Progenitor cell of endocrine pancreas (in vitro differentiated cells): ENCODE measurements at regions not wholly inside any gene's neighbourhood (a gene's known extent, or its start where the extent isn't known, plus 50 kb on each side); places are given as distances from the start of the nearest gene placed in this dataset.

Experiments
- DNase-seq: peaks from one replicate; pipeline ENCODE4 v3.0.0; 2021; ENCODE audit warnings: low spot score; ENCODE audit not compliant: unreplicated experiment
- H3K27ac Mint-ChIP-seq: 2 replicates; pipeline ENCODE4 v1.8.0; 2021; ENCODE audit warnings: mild to moderate bottlenecking, moderate library complexity, mixed read lengths
- H3K27me3 Mint-ChIP-seq: 2 replicates; pipeline ENCODE4 v1.8.0; 2021; ENCODE audit warnings: mixed read lengths
- H3K36me3 Mint-ChIP-seq: 2 replicates; pipeline ENCODE4 v1.8.0; 2022; ENCODE audit warnings: mixed read lengths; ENCODE audit not compliant: insufficient read depth
- H3K4me1 Mint-ChIP-seq: 2 replicates; pipeline ENCODE4 v1.8.0; 2021; ENCODE audit warnings: low read depth, mixed read lengths
- H3K4me3 Mint-ChIP-seq: 2 replicates; pipeline ENCODE4 v1.8.0; 2021; ENCODE audit warnings: low read depth, mild to moderate bottlenecking, moderate library complexity, mixed read lengths
- H3K9me3 Mint-ChIP-seq: 2 replicates; pipeline ENCODE4 v1.8.0; 2021; ENCODE audit warnings: low read depth, mixed read lengths
- TF ChIP-seq, protein P1 (sequence below): fragments of 200-600 bp; sonication (generic); IDR thresholded peaks from one replicate; pipeline ENCODE4 v1.5.0; 2021; ENCODE audit warnings: antibody characterized with exemption, mild to moderate bottlenecking; ENCODE audit not compliant: unreplicated experiment

DNA sequence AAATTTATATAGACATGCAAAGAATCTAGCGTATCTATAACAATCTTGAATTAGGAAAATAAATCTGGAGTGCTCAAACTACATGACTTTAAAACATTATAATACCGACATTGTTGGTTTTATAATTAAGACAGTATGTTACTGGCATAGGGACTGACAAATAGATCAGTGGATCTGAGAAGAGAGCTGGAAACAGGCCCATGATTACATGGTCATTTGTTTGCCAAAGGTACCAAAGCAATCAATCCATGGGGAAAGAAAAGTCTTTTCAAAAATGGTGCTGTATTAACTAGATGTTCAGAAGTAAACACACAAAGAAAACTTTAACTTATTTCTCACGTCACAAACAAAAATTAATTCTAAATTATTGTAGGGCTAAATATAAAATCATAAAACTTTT, 124.2 kb downstream of the BCL2L11 start:
- TF ChIP-seq, protein P1, sequence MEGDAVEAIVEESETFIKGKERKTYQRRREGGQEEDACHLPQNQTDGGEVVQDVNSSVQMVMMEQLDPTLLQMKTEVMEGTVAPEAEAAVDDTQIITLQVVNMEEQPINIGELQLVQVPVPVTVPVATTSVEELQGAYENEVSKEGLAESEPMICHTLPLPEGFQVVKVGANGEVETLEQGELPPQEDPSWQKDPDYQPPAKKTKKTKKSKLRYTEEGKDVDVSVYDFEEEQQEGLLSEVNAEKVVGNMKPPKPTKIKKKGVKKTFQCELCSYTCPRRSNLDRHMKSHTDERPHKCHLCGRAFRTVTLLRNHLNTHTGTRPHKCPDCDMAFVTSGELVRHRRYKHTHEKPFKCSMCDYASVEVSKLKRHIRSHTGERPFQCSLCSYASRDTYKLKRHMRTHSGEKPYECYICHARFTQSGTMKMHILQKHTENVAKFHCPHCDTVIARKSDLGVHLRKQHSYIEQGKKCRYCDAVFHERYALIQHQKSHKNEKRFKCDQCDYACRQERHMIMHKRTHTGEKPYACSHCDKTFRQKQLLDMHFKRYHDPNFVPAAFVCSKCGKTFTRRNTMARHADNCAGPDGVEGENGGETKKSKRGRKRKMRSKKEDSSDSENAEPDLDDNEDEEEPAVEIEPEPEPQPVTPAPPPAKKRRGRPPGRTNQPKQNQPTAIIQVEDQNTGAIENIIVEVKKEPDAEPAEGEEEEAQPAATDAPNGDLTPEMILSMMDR: no peak
- no peaks in the 10 kb centered on the region for H3K27me3 Mint-ChIP-seq
- DNase-seq: no peak
- H3K4me1 Mint-ChIP-seq: no peaks in the 10 kb centered on the region
- no peak overlapping the region for H3K4me3 Mint-ChIP-seq
- no peaks in the 10 kb centered on the region for H3K9me3 Mint-ChIP-seq
- no peaks in the 10 kb centered on the region for H3K36me3 Mint-ChIP-seq
- no peak overlapping the region for H3K27ac Mint-ChIP-seq

DNA sequence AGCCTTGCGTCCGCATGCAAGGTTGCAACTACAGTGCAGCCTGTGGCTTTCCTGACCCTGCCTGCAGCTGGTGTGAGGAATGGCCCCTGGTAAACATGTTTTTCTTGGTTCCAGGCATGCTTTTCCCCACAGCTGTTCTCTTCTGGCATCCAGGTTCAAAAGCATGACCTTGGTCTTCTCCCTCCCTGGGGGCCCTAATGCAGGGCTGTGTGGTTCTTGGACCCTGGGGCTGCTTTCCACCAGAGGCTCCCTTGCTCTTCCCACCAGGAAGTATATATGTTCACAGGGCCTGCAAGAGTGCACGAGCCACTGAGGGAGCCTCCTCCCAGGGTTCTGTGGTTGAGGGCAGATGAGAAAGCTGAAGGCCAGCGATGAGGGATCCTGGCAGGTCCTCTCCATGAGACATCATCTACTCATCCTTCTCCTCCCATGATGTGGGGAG, 125.9 kb downstream of the BCL2L11 start:
- Mint-ChIP-seq H3K4me3 (no peak overlapping the region), H3K36me3 (no peaks in the 10 kb centered on the region), H3K27ac (no peak overlapping the region), H3K27me3 (peaks cover 6% of the 10 kb centered on the region), H3K4me1 (no peaks in the 10 kb centered on the region), H3K9me3 (peaks cover 5% of the 10 kb centered on the region)
- DNase-seq: no peak
- TF ChIP-seq, protein P1: no peak

DNA sequence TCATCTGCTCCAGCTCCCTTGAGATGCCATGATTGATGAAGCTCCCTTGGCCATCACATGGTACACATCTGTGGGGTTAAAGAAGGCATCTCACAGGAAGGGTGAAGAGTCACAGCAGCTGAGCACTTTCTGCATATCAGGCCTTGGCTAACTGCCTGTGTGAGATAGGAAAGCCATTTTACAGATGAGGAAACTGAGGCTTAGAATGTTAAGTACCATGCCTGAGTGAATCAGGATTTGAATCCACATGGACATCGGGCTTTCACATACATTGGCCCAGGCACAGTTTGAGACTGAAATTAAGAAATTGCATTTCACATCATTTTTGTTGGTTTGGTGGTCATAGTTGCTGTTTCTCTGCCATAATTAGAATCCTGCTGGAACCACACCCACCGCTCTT, 126.8 kb downstream of the BCL2L11 start:
- no peak for DNase-seq
- no peaks in the 10 kb centered on the region for H3K4me1 Mint-ChIP-seq
- no peaks in the 10 kb centered on the region for H3K36me3 Mint-ChIP-seq
- H3K27me3 Mint-ChIP-seq: peaks cover 6% of the 10 kb centered on the region
- TF ChIP-seq, protein P1: no peak
- no peak overlapping the region for H3K27ac Mint-ChIP-seq
- no peak overlapping the region for H3K4me3 Mint-ChIP-seq
- peaks cover 13% of the 10 kb centered on the region for H3K9me3 Mint-ChIP-seq

DNA sequence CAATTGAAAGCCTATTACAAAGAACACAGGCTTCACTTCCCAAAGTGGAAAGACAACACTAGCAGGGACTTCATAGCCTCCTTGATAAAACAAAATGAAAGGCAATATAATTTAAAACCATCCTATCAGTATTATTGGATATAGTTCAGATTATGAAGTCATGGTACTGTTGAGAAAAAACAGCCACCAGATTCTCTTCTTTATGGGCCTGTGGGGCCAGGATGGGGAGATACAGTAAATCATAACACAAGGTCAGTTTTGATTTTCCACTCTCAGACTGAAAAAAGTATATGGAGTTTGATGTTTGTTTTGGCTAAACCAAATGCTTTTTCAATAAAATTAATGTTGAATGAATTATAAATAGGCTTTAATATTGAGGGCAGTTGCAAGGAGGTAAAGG, 129.1 kb downstream of the BCL2L11 start:
- Mint-ChIP-seq H3K36me3 (no peaks in the 10 kb centered on the region), H3K4me3 (no peak overlapping the region), H3K27ac (no peak overlapping the region), H3K27me3 (peaks cover 6% of the 10 kb centered on the region), H3K4me1 (no peaks in the 10 kb centered on the region), H3K9me3 (peaks cover 16% of the 10 kb centered on the region)
- TF ChIP-seq, protein P1: no peak
- DNase-seq: no peak

DNA sequence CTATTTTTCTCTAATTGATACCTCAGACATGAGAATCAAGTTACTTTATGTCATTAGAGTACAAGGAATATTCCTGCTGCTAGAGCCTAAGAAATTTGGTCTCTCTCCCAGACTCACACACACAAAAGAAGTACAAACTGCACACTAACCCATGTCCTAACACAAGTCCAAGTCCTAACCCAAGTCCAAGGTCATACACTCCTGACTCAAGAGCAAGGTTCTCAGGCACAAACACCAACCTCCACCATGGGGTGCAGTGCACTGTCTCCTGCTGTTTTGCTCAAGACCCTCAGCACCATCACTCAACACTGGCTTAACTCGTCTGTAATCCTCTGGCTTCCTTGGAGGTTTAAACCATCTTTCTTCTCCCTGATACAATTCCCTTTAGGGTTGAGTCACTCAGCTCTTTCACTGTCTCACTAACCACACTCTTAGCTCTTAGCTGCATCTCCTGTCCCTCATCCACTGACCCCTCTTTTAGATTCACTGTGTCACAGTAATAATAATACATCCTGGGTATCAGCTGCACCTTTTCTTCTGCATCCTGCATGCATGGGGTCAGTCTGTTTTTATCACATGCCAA, 129.8 kb downstream of the BCL2L11 start:
- Mint-ChIP-seq H3K4me3 (no peak overlapping the region), H3K4me1 (no peaks in the 10 kb centered on the region), H3K9me3 (peaks cover 16% of the 10 kb centered on the region), H3K27me3 (peaks cover 6% of the 10 kb centered on the region), H3K27ac (no peak overlapping the region), H3K36me3 (no peaks in the 10 kb centered on the region)
- DNase-seq: no peak
- TF ChIP-seq, protein P1: no peak
